GM23338 (cell line): ENCODE measurements at regions not wholly inside any gene's neighbourhood (a gene's known extent, or its start where the extent isn't known, plus 50 kb on each side); places are given as distances from the start of the nearest gene placed in this dataset.

Experiments used
- CREB1 ChIP-seq: fragments of 250-450 bp; sonication (Bioruptor Pico); IDR thresholded peaks from 2 replicates; pipeline ENCODE4 v1.5.0; 2020; ENCODE audit warnings: low read depth, mild to moderate bottlenecking, moderate library complexity
- CTCF ChIP-seq, 2 experiments: fragments of 200-600 bp in 1 of 2; sonication (generic) in 1 of 2; conservative IDR thresholded peaks; 2 replicates each; pipeline versions ENCODE4 v1.5.1 to v1.6.1; 2016 to 2017; ENCODE audit warnings: antibody characterized with exemption in 2 of 2, low read depth in 2 of 2, mild to moderate bottlenecking in 2 of 2, moderate library complexity in 1 of 2
- ETS1 ChIP-seq: IDR thresholded peaks from 2 replicates; pipeline ENCODE4 v1.6.1; 2016; ENCODE audit warnings: antibody characterized with exemption
- EZH2 ChIP-seq: fragments of 200-600 bp; sonication (generic); IDR thresholded peaks from one replicate; pipeline ENCODE4 v1.8.0; 2017; ENCODE audit warnings: antibody characterized with exemption, mild to moderate bottlenecking, low read depth; ENCODE audit not compliant: unreplicated experiment
- JUNB ChIP-seq: IDR thresholded peaks from one replicate; pipeline ENCODE4 v1.6.1; 2016; ENCODE audit warnings: antibody characterized with exemption; ENCODE audit not compliant: unreplicated experiment
- POLR2AphosphoS5 ChIP-seq: IDR thresholded peaks from 2 replicates; pipeline ENCODE4 v1.6.1; 2016; ENCODE audit warnings: antibody characterized with exemption, low read depth
- REST ChIP-seq: IDR thresholded peaks from one replicate; pipeline ENCODE4 v1.6.1; 2018; ENCODE audit warnings: antibody characterized with exemption; ENCODE audit not compliant: unreplicated experiment

GRCh38 chr5:167525004-167525403 lies 766.4 kb upstream of the WWC1 start:
- TF ChIP-seq CTCF (conservative IDR thresholded peaks at IDR 0.05; ENCODE audit: low read depth in 2 of 2) (no peak), POLR2AphosphoS5 (no peak), REST (no peak), EZH2 (no peak), CREB1 (no peak), ETS1 (no peak), JUNB (no peak)
